Left cardiac atrium (tissue), 4 donors: ENCODE measurements at regions not wholly inside any gene's neighbourhood (a gene's known extent, or its start where the extent isn't known, plus 50 kb on each side); places are given as distances from the start of the nearest gene placed in this dataset.
"Not testable (repeated sequence)": the region's sequence is repeated elsewhere in the genome, so short reads cannot be mapped to it uniquely, and the experiment has no call there.

ENCODE experiments used
- ATAC-seq, 2 donors: fragments of 200-7000 bp; cut with Tn5 transposase; one replicate each; pipeline ENCODE4 v1.9.1; 2020; ENCODE audit warnings: mild to moderate bottlenecking in 2 of 2, moderate library complexity in 2 of 2
- DNase-seq: peaks from one replicate; pipeline ENCODE4 v3.0.0-alpha.2; 2020
- intact Hi-C, 2 donors: fragments of 100-400 bp; cut with DNase I; formaldehyde crosslinking; loops; one replicate each; pipeline versions ENCODE4 v1.14.1 to v1.15.1; 2022 to 2023
- donor health status: DM: no; HTN: yes; CAD: no.
- donor health status: DM: no; HTN: yes; CAD: no; lungs with severe emphysema.
- donor health status: DM: yes; HTN: yes; CAD: no.
- donor health status: Dilated cardiomyopathy.

GRCh38 chr6:142624978-142625715, 319.8 kb downstream of the HIVEP2 start:
- ATAC-seq, result no peak
- intact Hi-C loops, result no loop called here
- no peak for DNase-seq

- intact Hi-C loops, result no loop called here
- no peak for DNase-seq
- ATAC-seq, result no peak
Measured at GRCh38 chr6:142627474-142627873, 317.5 kb downstream of the HIVEP2 start.

GRCh38 chr6:142631517-142632385, 313.2 kb downstream of the HIVEP2 start:
- ATAC-seq (no peak), DNase-seq (no peak)
- intact Hi-C loops, result no loop called here

- ATAC-seq (no peak), DNase-seq (no peak)
- intact Hi-C loops, result no loop called here
Measured at GRCh38 chr6:142633317-142633716, 311.7 kb downstream of the HIVEP2 start.

- ATAC-seq, result no peak
- no peak for DNase-seq
- intact Hi-C loops, result no loop called here
Measured at GRCh38 chr6:142635130-142635529, 309.8 kb downstream of the HIVEP2 start.

GRCh38 chr6:142637624-142638351, 307.2 kb downstream of the HIVEP2 start:
- no peak for ATAC-seq
- intact Hi-C loops, result no loop called here

GRCh38 chr6:142642651-142643050, 302.3 kb downstream of the HIVEP2 start:
- intact Hi-C loops, result no loop called here
- no peak for ATAC-seq
- DNase-seq, result no peak

More at GRCh38 chr6:142637624-142638351, 307.2 kb downstream of the HIVEP2 start:
- DNase-seq, result no peak

- ATAC-seq, result no peak
- DNase-seq, result no peak
- intact Hi-C loops, result no loop called here
Measured at GRCh38 chr6:142644866-142645265, 300.1 kb downstream of the HIVEP2 start.

GRCh38 chr6:142645663-142646062, 299.3 kb downstream of the HIVEP2 start:
- no peak for DNase-seq
- intact Hi-C loops, result no loop called here
- no peak for ATAC-seq

GRCh38 chr6:142647449-142648035, 297.4 kb downstream of the HIVEP2 start:
- intact Hi-C loops, result no loop called here
- ATAC-seq (no peak), DNase-seq (no peak)

GRCh38 chr6:142648036-142648451, 296.9 kb downstream of the HIVEP2 start:
- intact Hi-C loops, result no loop called here
- ATAC-seq, result no peak

GRCh38 chr6:142648526-142648925, 296.4 kb downstream of the HIVEP2 start:
- intact Hi-C loops, result no loop called here
- ATAC-seq, result no peak
- DNase-seq, result no peak

More at GRCh38 chr6:142648036-142648451, 296.9 kb downstream of the HIVEP2 start:
- no peak for DNase-seq

- DNase-seq, ATAC-seq, intact Hi-C loops: not testable (repeated sequence)
Measured at GRCh38 chr6:142649438-142650234, 295.3 kb downstream of the HIVEP2 start.

GRCh38 chr6:142651384-142651783, 293.6 kb downstream of the HIVEP2 start:
- intact Hi-C loops, result no loop called here
- ATAC-seq, result no peak

GRCh38 chr6:142653710-142654420, 291.1 kb downstream of the HIVEP2 start:
- ATAC-seq (no peak), DNase-seq (no peak)
- intact Hi-C loops, result no loop called here

More at GRCh38 chr6:142651384-142651783, 293.6 kb downstream of the HIVEP2 start:
- DNase-seq, result no peak

- intact Hi-C loops, result no loop called here
- no peak for DNase-seq
- no peak for ATAC-seq
Measured at GRCh38 chr6:142659661-142660060, 285.3 kb downstream of the HIVEP2 start.

GRCh38 chr6:142665393-142665792, 279.6 kb downstream of the HIVEP2 start:
- intact Hi-C loops, result no loop called here
- no peak for ATAC-seq
- DNase-seq, result no peak

GRCh38 chr6:142666599-142667185, 278.3 kb downstream of the HIVEP2 start:
- ATAC-seq (no peak), DNase-seq (no peak)
- intact Hi-C loops, result no loop called here
